ENCODE measurements at regions not wholly inside any gene's neighbourhood (a gene's known extent, or its start where the extent isn't known, plus 50 kb on each side); places are given as distances from the start of the nearest gene placed in this dataset.

GRCh38 chr7:81150951-81151361 lies 232.1 kb upstream of the SEMA3C start:
- TF ChIP-seq EP300 (IDR thresholded peaks at IDR 0.05; ENCODE audit: borderline replicate concordance in 1 of 2, low read depth in 2 of 2, low read length in 2 of 2) (no peak), POLR2AphosphoS5 (IDR thresholded peaks at IDR 0.05; ENCODE audit: low read depth, low read length) (no peak), SIX5 (IDR thresholded peaks at IDR 0.05; ENCODE audit: low read depth, low read length) (no peak), CTCF (IDR thresholded peaks at IDR 0.05; ENCODE audit: control extremely low read depth in 1 of 3, insufficient read depth in 1 of 3, low read depth in 1 of 3, low read length in 3 of 3) (no peak), HDAC2 (IDR thresholded peaks at IDR 0.05; ENCODE audit: borderline replicate concordance in 1 of 2, low read depth in 2 of 2, low read length in 2 of 2) (no peak)
- TF ChIP-seq, protein P1, sequence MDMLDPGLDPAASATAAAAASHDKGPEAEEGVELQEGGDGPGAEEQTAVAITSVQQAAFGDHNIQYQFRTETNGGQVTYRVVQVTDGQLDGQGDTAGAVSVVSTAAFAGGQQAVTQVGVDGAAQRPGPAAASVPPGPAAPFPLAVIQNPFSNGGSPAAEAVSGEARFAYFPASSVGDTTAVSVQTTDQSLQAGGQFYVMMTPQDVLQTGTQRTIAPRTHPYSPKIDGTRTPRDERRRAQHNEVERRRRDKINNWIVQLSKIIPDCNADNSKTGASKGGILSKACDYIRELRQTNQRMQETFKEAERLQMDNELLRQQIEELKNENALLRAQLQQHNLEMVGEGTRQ (IDR thresholded peaks at IDR 0.05; ENCODE audit: low read length) = no peak
